Caki2 (cell line): ENCODE measurements at regions not wholly inside any gene's neighbourhood (a gene's known extent, or its start where the extent isn't known, plus 50 kb on each side); places are given as distances from the start of the nearest gene placed in this dataset.

Source experiments
- DNase-seq: peaks from one replicate; pipeline ENCODE4 v3.0.0-alpha.2; 2015; ENCODE audit warnings: low read depth
- in situ Hi-C: cut with HindIII; loops from 2 replicates; pipeline ENCODE4 v1.10.0; 2016; ENCODE audit warnings: low sequenced_read_pairs, low pct_unique_long_range_greater_than_20kb, mixed read lengths

- peak; percentile 89 for DNase-seq
- in situ Hi-C loops, result no loop called here
These were observed 201.2 kb upstream of the NFE2L3 start for GRCh38 chr7:25950488-25951413.

GRCh38 chr7:25951414-25952260 is 200.4 kb upstream of the NFE2L3 start:
- DNase-seq, result peak; percentile 50
- in situ Hi-C loops, result no loop called here

- no peak for DNase-seq
- in situ Hi-C loops, result no loop called here
These were observed 199.5 kb upstream of the NFE2L3 start for GRCh38 chr7:25952261-25953057.

DNA sequence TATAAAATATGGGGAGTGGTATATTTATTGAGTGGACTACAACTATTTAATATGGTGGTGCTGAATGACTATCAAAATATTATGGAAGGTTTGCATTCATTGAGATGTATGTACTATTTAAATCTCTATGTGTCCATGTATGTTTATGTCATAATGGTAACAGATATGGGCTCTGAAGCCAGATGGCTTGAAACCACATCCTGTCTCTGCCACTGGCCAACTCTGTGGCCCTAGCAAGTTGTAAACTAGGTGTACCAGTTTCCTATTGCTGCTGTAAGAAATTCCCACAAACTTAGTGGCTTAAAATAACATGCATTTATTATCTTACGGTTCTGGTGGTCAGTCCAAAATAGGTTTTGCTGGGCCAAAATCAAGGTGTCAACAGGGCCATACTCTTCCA is 198.1 kb upstream of the NFE2L3 start:
- in situ Hi-C loops, result no loop called here
- no peak for DNase-seq

DNA sequence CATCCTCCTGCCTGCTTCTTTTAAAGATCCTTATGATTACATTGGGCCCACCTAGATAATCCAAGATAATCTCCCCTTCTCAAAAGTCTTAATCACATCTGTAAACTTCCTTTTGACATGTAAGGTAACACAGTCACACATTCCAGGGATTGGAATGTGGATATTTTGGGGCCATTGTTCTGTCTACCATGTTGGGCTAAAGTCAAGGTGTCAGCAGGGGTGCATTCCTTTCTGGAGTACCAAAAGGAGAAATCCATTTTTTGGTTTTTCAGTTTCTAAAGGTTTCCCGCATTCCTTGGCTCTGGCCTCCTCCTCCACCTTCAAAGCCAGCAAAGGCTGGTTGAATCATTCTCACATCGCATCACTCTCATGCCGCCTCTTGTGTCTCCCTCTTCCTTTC is 197.6 kb upstream of the NFE2L3 start:
- in situ Hi-C loops, result no loop called here
- no peak for DNase-seq

- no peak for DNase-seq
- in situ Hi-C loops, result no loop called here
These were observed 192.7 kb upstream of the NFE2L3 start for GRCh38 chr7:25959168-25959734.

DNA sequence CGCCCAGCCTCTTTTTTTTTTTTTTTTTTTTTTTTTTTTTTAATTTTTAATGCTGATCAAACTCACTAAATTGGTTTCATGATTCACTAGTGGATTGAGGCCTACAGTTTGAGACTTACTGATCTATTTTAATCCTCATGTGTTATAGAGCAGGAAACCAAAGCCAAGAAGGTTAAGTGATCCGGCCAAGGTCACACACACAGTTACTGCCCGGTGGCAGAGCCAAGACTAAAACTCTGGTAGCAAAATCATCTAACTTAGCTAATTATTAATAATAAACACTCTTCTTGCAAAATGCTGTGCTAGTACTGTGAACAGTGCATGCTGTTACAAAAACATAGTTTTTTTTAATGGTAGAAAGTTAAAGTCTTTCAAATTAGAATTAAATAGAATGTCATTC is 188.3 kb upstream of the NFE2L3 start:
- no peak for DNase-seq
- in situ Hi-C loops, result no loop called here

DNA sequence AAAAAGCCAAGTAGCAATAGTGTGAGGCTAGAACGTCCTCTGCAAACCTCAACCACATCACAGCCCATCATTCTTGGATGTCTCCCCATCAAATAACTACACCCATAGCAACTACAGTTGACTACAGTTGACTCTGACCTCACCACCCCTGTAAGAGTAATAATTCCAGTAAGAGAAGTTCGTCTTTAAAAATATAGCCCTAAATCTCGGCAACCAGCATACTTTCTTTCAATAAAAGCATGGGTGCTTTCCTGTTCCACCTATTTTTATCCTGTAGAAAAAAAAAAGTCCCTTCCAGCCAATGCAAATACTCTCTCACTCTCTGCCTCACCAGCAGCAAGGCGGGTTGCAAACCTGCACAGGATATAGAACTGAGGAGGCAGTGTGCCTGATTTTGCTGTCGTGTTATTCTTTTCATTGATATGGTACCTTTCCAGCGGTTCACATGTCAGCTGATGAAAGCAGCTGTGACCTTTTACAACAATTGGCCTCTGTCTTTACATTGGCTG is 187.5 kb upstream of the NFE2L3 start:
- in situ Hi-C loops, result no loop called here
- no peak for DNase-seq

DNA sequence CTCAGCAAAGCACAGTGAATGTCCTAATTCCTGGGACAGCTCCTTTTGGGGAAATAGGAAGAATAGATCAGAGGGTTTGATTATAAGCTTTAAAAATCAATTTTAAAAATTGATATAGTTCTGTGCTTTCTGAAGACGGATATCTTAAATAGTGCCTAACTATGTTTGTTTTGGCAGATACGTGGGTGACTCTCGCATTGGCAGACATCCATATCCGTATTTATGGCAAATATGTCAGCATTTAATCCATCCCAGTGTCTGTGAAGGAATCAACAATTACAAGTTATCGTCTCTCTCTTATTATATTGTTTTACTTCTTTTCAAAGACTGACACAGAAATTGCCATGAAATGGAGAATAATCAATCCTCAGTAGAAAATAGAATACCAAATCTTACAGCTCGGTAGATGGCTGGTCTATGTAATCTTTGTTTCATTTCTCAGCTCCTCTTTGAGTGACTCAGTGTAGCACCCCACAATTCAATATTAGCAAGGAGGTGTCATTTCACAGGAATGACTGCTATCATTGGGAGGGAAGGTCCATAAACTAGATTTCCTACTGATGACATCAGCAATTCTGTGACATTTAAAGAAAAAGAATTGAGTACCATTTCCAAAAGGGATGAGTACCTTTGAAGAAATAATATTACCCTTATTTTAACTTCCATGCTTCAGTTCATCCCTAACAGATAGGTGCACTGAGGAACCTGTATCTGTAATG is 186.4 kb upstream of the NFE2L3 start:
- DNase-seq, result no peak
- in situ Hi-C loops, result no loop called here

DNA sequence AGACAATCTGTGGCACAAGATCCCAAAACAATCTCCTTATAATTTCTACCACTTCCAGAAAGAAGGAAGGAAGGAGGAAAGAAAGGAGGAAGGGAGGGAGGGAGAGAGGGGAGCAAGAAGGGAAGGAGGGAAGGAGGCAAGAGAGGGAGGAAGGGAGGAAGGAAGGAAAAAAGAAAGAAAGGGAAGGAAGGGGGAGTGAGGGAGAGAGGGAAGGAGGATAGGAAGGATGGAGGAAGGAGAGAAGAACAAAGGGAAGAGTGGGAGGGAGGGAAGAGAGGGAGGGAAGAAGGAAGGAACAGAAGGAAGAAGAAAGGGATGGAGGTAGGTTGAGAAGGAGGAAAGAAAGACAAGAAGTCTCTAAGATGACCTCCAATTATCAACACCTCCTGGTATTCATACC is 185.5 kb upstream of the NFE2L3 start:
- DNase-seq, result no peak
- in situ Hi-C loops, result no loop called here

DNA sequence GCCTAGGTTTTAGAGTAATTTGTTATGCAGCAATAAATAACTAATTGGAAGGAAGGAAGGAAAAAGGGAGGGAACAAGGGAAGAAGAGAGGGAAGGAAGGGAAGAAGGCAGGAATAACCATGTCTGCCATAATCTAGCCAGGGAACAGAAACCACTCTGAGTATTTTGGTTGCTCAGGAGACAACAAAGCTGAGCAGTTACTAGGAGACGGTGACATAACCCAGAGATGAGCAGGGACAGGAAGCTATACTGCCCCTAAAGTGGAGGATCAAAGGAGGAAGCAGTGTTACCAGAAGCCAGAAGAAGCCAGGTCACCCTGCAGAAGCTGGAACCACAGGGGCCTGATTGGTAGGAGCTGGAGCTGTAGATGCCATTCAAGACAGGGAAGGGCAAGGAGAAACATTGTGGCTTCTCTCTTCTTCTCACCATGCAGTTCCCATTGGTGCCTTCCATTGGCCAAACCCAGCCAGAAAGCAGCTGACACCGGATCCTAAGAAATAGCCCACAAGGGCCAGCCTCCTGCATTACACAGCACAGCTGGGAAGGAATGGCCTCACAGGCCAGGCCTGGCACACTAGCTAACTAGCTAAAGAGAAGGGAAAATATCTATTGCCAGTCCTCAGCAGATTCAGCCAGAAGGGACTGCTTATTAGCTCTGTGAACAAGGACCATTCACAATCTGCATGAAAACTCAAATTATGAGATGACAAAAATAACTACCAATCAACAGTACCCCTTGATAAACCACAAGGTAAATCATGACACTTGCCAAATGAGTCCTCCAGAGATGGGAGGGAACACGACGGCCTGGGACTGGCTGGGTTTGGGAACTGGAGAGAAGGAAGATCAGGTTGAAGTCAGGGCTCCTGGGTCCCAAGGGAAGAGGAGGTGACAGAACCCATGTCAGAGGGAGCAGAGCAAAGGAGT is 184.5 kb upstream of the NFE2L3 start:
- in situ Hi-C loops, result no loop called here
- no peak for DNase-seq

- no peak for DNase-seq
- in situ Hi-C loops, result no loop called here
These were observed 183.6 kb upstream of the NFE2L3 start for GRCh38 chr7:25968205-25968993.

DNA sequence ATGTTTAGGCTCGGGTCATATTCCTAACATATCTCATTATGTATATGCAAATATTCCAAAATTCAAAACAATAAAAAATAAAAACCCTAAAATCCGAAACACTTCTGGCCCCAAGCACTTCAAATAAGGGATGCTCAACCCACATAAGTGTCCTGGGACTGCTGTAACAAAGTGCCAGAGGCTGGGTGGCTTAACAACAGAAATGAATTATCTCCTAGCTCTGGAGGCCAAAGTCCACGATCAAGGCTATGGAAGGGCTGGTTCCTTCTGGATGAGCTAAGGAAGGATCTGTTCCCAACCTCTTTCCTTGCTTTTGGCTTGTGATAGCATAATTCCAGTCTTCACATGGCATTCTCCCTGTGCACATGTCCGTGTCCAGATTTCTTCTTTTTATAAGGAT is 181.6 kb upstream of the NFE2L3 start:
- in situ Hi-C loops, result no loop called here
- DNase-seq, result no peak

DNA sequence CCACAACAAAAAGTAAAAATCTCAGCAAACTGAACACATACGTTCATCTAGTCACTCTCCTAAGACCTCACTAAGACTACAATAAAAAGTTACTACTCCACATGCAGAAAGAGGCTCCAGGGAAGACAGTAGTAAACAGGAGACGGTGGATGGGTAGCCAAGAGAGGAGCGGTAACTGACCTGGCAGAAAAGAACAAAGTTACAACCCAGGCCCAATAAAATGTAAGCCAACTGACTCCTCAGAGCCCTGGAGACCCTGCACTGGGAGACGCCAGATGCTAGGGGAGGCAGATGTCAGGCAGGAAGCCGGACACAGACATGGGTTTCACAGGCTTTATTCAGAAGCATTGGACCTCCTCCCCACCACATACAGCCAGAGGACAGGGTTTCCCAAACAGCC is 181.1 kb upstream of the NFE2L3 start:
- no peak for DNase-seq
- in situ Hi-C loops, result no loop called here

DNA sequence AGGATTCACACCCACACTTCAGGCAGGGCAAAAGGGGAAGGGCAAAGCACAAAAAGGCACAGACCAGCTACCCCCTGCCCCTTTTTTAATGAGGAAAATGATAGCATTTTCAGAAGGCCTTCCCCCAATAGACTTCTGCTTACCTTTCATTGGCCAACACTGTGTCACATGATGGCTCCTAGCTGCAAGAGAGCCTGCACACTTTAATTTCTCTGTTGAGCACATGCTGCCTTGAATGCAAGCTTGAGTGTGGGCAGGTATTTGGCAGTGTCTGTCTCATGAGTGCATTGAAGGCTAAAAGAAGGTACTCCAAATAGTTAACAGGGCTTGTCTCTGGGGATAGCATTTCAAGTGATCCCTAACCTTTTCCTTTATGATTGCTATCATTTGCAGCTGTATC is 175.4 kb upstream of the NFE2L3 start:
- in situ Hi-C loops, result no loop called here

GRCh38 chr7:25978466-25978865 is 173.5 kb upstream of the NFE2L3 start:
- in situ Hi-C loops, result no loop called here
- no peak for DNase-seq

More for the DNA sequence above, 175.4 kb upstream of the NFE2L3 start:
- no peak for DNase-seq
